Endodermal cell (in vitro differentiated cells): ENCODE measurements at regions not wholly inside any gene's neighbourhood (a gene's known extent, or its start where the extent isn't known, plus 50 kb on each side); places are given as distances from the start of the nearest gene placed in this dataset.

Source experiments
- DNase-seq: peaks from one replicate; pipeline ENCODE4 v3.0.0-alpha.2; 2017
- H3K27ac ChIP-seq: 2 replicates; pipeline ENCODE4 v1.5.1; 2013; ENCODE audit warnings: mild to moderate bottlenecking, low read depth, low read length, moderate library complexity
- H3K27me3 ChIP-seq: 2 replicates; pipeline ENCODE4 v1.6.1; 2013; ENCODE audit warnings: mild to moderate bottlenecking, low read length, moderate library complexity; ENCODE audit not compliant: insufficient read depth, control insufficient read depth, poor library complexity, severe bottlenecking
- H3K36me3 ChIP-seq: 2 replicates; pipeline ENCODE4 v1.7.0; 2013; ENCODE audit warnings: mild to moderate bottlenecking, low read length, moderate library complexity; ENCODE audit not compliant: control insufficient read depth, insufficient read depth
- H3K4me1 ChIP-seq: one replicate; pipeline ENCODE4 v1.7.0; 2013; ENCODE audit warnings: low read length; ENCODE audit not compliant: control insufficient read depth, insufficient read depth
- H3K4me3 ChIP-seq: 2 replicates; pipeline ENCODE4 v1.5.1; 2013; ENCODE audit warnings: mild to moderate bottlenecking, low read length, moderate library complexity
- H3K9ac ChIP-seq: 2 replicates; pipeline ENCODE4 v1.6.1; 2013; ENCODE audit warnings: mild to moderate bottlenecking, low read length, moderate library complexity; ENCODE audit not compliant: poor library complexity, severe bottlenecking; ENCODE audit errors: extremely low read depth
- H3K9me3 ChIP-seq: 2 replicates; pipeline ENCODE4 v1.6.1; 2013; ENCODE audit warnings: mild to moderate bottlenecking, low read length, moderate library complexity; ENCODE audit not compliant: control insufficient read depth
- H3K27ac Mint-ChIP-seq: 2 replicates; pipeline ENCODE4 v1.8.0; 2020; ENCODE audit warnings: mixed read lengths
- H3K27me3 Mint-ChIP-seq: 2 replicates; pipeline ENCODE4 v1.8.0; 2021; ENCODE audit warnings: mild to moderate bottlenecking, mixed read lengths; ENCODE audit not compliant: insufficient read depth
- H3K36me3 Mint-ChIP-seq: 2 replicates; pipeline ENCODE4 v1.8.0; 2020; ENCODE audit warnings: low read depth, mixed read lengths
- H3K4me1 Mint-ChIP-seq: 2 replicates; pipeline ENCODE4 v1.8.0; 2020; ENCODE audit warnings: mixed read lengths
- H3K4me3 Mint-ChIP-seq: 2 replicates; pipeline ENCODE4 v1.8.0; 2020; ENCODE audit warnings: mild to moderate bottlenecking, moderate library complexity, mixed read lengths
- H3K9me3 Mint-ChIP-seq: 2 replicates; pipeline ENCODE4 v1.8.0; 2020; ENCODE audit warnings: mild to moderate bottlenecking, mixed read lengths
- CTCF ChIP-seq: fragments of 200-600 bp; sonication (generic); conservative IDR thresholded peaks from 2 replicates; pipeline ENCODE4 v1.5.0; 2021; ENCODE audit warnings: antibody characterized with exemption, mild to moderate bottlenecking
- WGBS, 2 experiments: methylation state at CpG; one replicate each; pipeline versions ENCODE4 v1.1.5 to v1.1.7; 2013; ENCODE audit warnings: missing lambda C conversion rate in 2 of 2, mixed read lengths in 1 of 2; ENCODE audit not compliant: insufficient coverage in 1 of 2, insufficient read length in 1 of 2; 5-methylcytosine and 5-hydroxymethylcytosine counted together

GRCh38 chr7:84583331-84583730, 388.7 kb upstream of the SEMA3A start:
- Mint-ChIP-seq H3K27ac (no peak overlapping the region), H3K4me1 (no peaks in the 10 kb centered on the region), H3K27me3 (no peaks in the 10 kb centered on the region), H3K4me3 (no peak overlapping the region), H3K9me3 (peaks cover 2% of the 10 kb centered on the region), H3K36me3 (no peaks in the 10 kb centered on the region)
- WGBS, 2 experiments, result 87 to 100% methylated on average over 4 of the region's 4 CpGs
- H3K36me3 ChIP-seq, result no peaks in the 10 kb centered on the region
- H3K9ac ChIP-seq, result no peak overlapping the region
- no peak for TF ChIP-seq CTCF
- H3K9me3 ChIP-seq, result no peaks in the 10 kb centered on the region
- DNase-seq, result no peak
- H3K4me1 ChIP-seq, result no peaks in the 10 kb centered on the region
- no peak overlapping the region for H3K27ac ChIP-seq
- H3K27me3 ChIP-seq, result no peaks in the 10 kb centered on the region
- no peak overlapping the region for H3K4me3 ChIP-seq

- no peak overlapping the region for H3K4me3 ChIP-seq
- no peaks in the 10 kb centered on the region for H3K27me3 ChIP-seq
- peaks cover 2% of the 10 kb centered on the region for H3K9me3 Mint-ChIP-seq
- no peak overlapping the region for H3K4me3 Mint-ChIP-seq
- H3K9ac ChIP-seq, result no peak overlapping the region
- no peak for DNase-seq
- H3K36me3 Mint-ChIP-seq, result no peaks in the 10 kb centered on the region
- no peak for TF ChIP-seq CTCF
- no peak overlapping the region for H3K27ac ChIP-seq
- no peaks in the 10 kb centered on the region for H3K4me1 Mint-ChIP-seq
- H3K27me3 Mint-ChIP-seq, result no peaks in the 10 kb centered on the region
- no peaks in the 10 kb centered on the region for H3K9me3 ChIP-seq
- 71 to 92% methylated on average over 1 to 3 of the region's 3 CpGs for WGBS, 2 experiments
- H3K27ac Mint-ChIP-seq, result no peak overlapping the region
- no peaks in the 10 kb centered on the region for H3K4me1 ChIP-seq
- H3K36me3 ChIP-seq, result no peaks in the 10 kb centered on the region
These were observed 388.2 kb upstream of the SEMA3A start for GRCh38 chr7:84582747-84583146.

- WGBS, 2 experiments, result 93 to 96% methylated on average over 3 of the region's 3 CpGs
- Histone ChIP-seq H3K27ac (no peak overlapping the region), H3K27me3 (no peaks in the 10 kb centered on the region), H3K4me3 (no peak overlapping the region), H3K36me3 (no peaks in the 10 kb centered on the region), H3K4me1 (no peaks in the 10 kb centered on the region), H3K9ac (no peak overlapping the region), H3K9me3 (no peaks in the 10 kb centered on the region)
- DNase-seq, result no peak
- H3K4me1 Mint-ChIP-seq, result no peaks in the 10 kb centered on the region
- no peaks in the 10 kb centered on the region for H3K36me3 Mint-ChIP-seq
- no peak overlapping the region for H3K27ac Mint-ChIP-seq
- TF ChIP-seq CTCF, result no peak
- H3K27me3 Mint-ChIP-seq, result no peaks in the 10 kb centered on the region
- peaks cover 2% of the 10 kb centered on the region for H3K9me3 Mint-ChIP-seq
- H3K4me3 Mint-ChIP-seq, result no peak overlapping the region
These were observed 384.2 kb upstream of the SEMA3A start for GRCh38 chr7:84578825-84579224.
